HUES64 (cell line): ENCODE measurements at regions not wholly inside any gene's neighbourhood (a gene's known extent, or its start where the extent isn't known, plus 50 kb on each side); places are given as distances from the start of the nearest gene placed in this dataset.
A peak's percentile ranks its signal among the peaks of the same experiment; 100 is the strongest.

Experiments used
- H3K27ac ChIP-seq: 2 replicates; pipeline ENCODE4 v1.7.0; 2013; ENCODE audit warnings: low read depth, low read length, inconsistent platforms
- H3K27me3 ChIP-seq: 2 replicates; pipeline ENCODE4 v1.6.1; 2013; ENCODE audit warnings: mild to moderate bottlenecking, low read length; ENCODE audit not compliant: insufficient read depth
- H3K36me3 ChIP-seq: 2 replicates; pipeline ENCODE4 v1.6.1; 2013; ENCODE audit warnings: mild to moderate bottlenecking, low read length; ENCODE audit not compliant: insufficient read depth
- H3K4me1 ChIP-seq: 2 replicates; pipeline ENCODE4 v1.6.1; 2013; ENCODE audit warnings: mild to moderate bottlenecking, low read length, moderate library complexity; ENCODE audit not compliant: insufficient read depth
- H3K4me3 ChIP-seq: 2 replicates; pipeline ENCODE4 v1.5.1; 2013; ENCODE audit warnings: mild to moderate bottlenecking, low read length, moderate library complexity
- H3K9ac ChIP-seq: 2 replicates; pipeline ENCODE4 v1.6.1; 2013; ENCODE audit warnings: mild to moderate bottlenecking, low read depth, low read length
- H3K9me3 ChIP-seq: 2 replicates; pipeline ENCODE4 v1.6.1; 2013; ENCODE audit warnings: low read depth, low read length; ENCODE audit not compliant: insufficient read depth
- WGBS: fragments of 150-250, 120-280 bp; methylation state at CpG from one replicate; pipeline ENCODE4 v1.1.7; 2013; ENCODE audit warnings: missing lambda C conversion rate; 5-methylcytosine and 5-hydroxymethylcytosine counted together

DNA sequence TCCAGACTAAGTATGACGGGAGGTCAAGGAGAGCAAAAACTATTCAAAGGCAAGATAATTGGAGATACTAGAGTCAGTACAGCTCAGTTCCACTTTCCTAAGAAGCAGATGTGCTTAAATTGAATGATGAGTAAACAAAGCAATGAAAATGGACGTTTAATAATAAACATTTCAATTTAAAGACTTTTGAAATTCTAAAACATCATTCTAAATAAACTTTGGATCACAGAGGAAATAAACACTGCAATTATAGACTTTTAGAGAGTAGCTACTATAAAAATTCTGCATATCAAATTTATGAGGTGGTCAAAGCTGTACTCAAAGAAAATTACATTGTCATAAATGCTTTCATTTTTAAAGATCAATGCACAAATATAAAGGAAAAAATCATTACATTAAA, 418.3 kb downstream of the GPAM start:
- Histone ChIP-seq H3K36me3 (no peaks in the 10 kb centered on the region), H3K27me3 (no peaks in the 10 kb centered on the region), H3K27ac (no peak overlapping the region), H3K4me3 (no peak overlapping the region), H3K9ac (no peak overlapping the region), H3K9me3 (no peaks in the 10 kb centered on the region), H3K4me1 (peaks cover 16% of the 10 kb centered on the region; the same call in 1 of the 2 replicates)
- WGBS, result 100% methylated on average over 1 of the region's 2 CpGs

DNA sequence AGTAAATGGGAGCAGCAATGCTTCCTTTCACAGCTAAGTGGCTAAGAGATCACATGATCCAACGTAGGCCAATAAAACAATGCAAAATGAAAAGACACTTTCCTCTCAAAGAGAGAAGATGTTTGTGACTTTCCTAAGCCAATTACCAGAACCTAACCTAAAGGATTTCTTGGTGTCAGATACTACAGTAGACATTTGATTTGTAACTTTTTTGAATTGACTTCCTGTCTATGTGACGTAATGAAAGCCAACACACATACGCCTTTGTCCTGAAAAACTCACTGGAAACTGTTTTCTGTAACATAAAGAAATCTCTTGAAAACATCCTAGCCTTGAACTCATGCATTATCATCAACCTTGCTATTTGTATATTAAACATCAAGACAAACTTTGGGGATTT, 417.1 kb downstream of the GPAM start:
- H3K9ac ChIP-seq, result no peak overlapping the region
- no peaks in the 10 kb centered on the region for H3K27me3 ChIP-seq
- 95% methylated on average over 3 of the region's 3 CpGs for WGBS
- H3K4me3 ChIP-seq, result no peak overlapping the region
- H3K36me3 ChIP-seq, result no peaks in the 10 kb centered on the region
- no peaks in the 10 kb centered on the region for H3K9me3 ChIP-seq
- peaks cover 16% of the 10 kb centered on the region; the same call in 1 of the 2 replicates for H3K4me1 ChIP-seq
- no peak overlapping the region for H3K27ac ChIP-seq

DNA sequence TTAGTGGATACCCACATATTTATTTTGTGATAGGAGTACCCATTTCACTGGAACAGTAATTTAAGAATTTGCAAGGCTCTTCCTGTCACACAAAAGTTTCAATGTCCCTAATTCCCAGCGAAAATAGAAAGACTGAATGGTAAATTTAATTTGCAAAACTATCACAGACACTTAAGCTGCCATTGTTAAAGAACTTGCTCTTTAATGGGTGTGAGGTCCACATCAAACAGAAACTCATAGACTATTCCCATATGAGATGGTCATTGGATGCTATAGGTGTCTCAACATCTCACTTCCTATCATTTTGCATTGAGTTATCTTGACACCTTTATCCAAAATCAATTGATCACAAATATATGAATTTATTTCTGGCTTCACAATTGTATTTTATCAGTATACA, 415.9 kb downstream of the GPAM start:
- Histone ChIP-seq H3K9ac (no peak overlapping the region), H3K36me3 (no peaks in the 10 kb centered on the region), H3K9me3 (no peaks in the 10 kb centered on the region), H3K27ac (no peak overlapping the region), H3K4me3 (no peak overlapping the region), H3K27me3 (no peaks in the 10 kb centered on the region), H3K4me1 (peaks cover 16% of the 10 kb centered on the region; the same call in 1 of the 2 replicates)
- WGBS, result no CpG with 5 or more reads among the region's 1 CpG

DNA sequence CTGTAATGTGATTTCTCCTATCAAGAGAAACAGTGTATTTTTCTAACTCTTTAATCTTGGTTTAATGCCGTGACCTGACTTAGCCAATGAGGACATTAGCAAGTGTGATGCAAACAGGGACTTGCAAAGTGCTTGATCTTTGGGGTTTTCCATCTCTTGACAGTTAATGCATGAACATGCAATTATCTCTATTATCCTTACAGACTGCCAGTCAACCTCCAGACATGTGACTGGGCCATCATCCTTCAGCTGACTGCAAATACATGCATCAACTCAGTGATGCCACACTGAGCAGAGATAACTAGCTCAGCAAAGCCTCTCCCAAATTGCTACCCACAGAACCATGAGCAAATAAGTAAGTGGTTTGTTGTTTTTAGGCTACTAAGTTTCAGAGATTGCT, 409.6 kb downstream of the GPAM start:
- H3K4me1 ChIP-seq, result no peaks in the 10 kb centered on the region
- no peak overlapping the region for H3K9ac ChIP-seq
- no peaks in the 10 kb centered on the region for H3K9me3 ChIP-seq
- no peak overlapping the region for H3K27ac ChIP-seq
- WGBS, result 100% methylated on average over 1 of the region's 1 CpG
- no peak overlapping the region for H3K4me3 ChIP-seq
- H3K36me3 ChIP-seq, result no peaks in the 10 kb centered on the region
- H3K27me3 ChIP-seq, result no peaks in the 10 kb centered on the region

DNA sequence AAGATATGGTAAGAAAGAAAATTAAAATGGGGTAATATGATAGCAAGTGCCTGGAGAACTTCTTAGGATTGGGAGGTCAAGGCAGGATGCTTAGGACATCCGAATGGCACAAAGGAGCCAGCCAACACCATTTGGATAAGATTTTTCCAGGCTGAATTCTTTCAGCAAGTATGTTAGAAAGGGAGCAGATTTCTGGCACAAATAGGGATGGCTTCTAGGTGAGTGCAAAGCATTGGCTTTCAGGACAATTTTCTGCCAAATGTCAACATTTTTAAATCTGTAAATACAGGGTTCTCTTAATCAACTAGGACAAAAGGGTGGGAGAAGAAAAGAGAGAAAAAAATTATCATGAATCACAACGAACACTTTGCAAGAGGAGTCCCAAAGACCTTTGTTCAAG, 409.1 kb downstream of the GPAM start:
- Histone ChIP-seq H3K9me3 (no peaks in the 10 kb centered on the region), H3K27me3 (no peaks in the 10 kb centered on the region), H3K27ac (no peak overlapping the region), H3K9ac (no peak overlapping the region), H3K4me1 (no peaks in the 10 kb centered on the region), H3K36me3 (no peaks in the 10 kb centered on the region), H3K4me3 (no peak overlapping the region)
- WGBS, result 96% methylated on average over 2 of the region's 2 CpGs

DNA sequence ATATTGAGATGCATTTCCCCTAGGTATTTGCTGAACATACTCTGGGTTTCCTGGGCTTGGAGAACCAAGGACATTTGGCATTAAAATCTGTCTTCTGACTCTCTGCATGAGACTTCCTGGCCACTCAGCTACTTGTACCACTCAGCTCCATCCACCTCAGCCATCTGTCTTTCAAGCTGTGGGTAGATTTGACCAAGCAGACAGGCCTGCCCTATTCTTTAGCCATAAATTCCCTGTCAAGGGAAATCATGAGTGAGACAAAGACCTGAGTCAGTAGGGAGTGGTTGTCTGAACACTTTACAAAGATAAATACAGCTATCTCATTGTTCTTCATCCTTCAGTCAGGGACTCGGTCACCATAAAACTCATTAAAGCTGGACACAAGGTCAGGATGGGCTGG, 399.1 kb downstream of the GPAM start:
- Histone ChIP-seq H3K4me1 (peaks cover 20% of the 10 kb centered on the region; the same call in 1 of the 2 replicates), H3K27me3 (no peaks in the 10 kb centered on the region), H3K9me3 (no peaks in the 10 kb centered on the region), H3K4me3 (no peak overlapping the region), H3K27ac (no peak overlapping the region), H3K36me3 (no peaks in the 10 kb centered on the region), H3K9ac (no peak overlapping the region)
- WGBS, result 77% methylated on average over 1 of the region's 1 CpG

DNA sequence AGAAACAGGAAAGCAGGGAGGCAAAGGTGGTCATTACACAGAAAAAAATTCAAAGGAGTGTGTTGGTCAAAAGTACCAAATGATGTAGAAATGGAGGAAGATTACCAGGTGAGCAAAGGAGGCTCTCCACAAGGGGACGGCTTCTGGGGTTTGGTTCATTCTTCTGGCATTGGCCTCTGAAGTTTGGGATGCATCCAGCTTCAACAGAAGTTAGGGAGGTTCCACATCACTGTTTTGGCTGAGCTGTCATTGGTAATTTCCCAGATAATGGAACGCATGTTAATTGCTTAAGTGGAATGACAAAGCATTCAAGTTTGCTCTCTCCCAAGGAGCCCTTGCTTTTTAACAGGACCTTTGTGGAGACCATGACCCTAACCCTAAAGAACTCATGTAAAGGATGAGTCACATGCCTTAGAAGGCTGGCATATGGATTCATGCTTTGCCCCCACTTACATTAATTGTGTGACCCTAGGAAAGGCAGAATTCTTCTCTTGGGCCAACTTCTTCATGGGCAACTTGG, 398.6 kb downstream of the GPAM start:
- Histone ChIP-seq H3K9ac (no peak overlapping the region), H3K27me3 (no peaks in the 10 kb centered on the region)
- whole genome bisulfite sequencing, result 61% methylated on average over 2 of the region's 2 CpGs

DNA sequence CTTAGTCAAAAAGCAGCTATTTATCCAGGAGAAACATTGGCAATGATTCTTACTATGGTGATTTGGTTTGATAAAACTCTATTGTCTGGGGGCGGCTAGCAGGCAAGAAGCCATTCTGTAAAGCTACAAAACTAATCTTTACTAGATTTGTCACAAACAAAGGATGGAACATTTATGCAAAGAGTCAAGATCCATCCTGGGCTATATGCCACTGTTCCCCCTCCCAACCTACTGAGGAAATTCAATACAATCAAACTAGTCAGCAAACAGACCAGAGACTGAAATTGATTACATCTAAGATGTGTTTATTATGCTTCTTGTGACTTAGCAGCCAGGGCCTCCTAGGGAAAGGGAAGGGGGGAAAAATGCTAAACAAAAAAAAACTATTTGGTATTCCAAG, 397.6 kb downstream of the GPAM start:
- Histone ChIP-seq H3K27ac (no peak overlapping the region), H3K36me3 (no peaks in the 10 kb centered on the region), H3K27me3 (no peaks in the 10 kb centered on the region), H3K9me3 (no peaks in the 10 kb centered on the region), H3K4me1 (peaks cover 20% of the 10 kb centered on the region; the same call in 1 of the 2 replicates), H3K9ac (no peak overlapping the region), H3K4me3 (no peak overlapping the region)
- WGBS, result 82% methylated on average over 1 of the region's 1 CpG

More for the DNA sequence above, 398.6 kb downstream of the GPAM start:
- Histone ChIP-seq H3K4me1 (peaks cover 20% of the 10 kb centered on the region; the same call in 1 of the 2 replicates), H3K27ac (peak overlapping the region; percentile 18; the same call in 1 of the 2 replicates), H3K4me3 (no peak overlapping the region), H3K9me3 (no peaks in the 10 kb centered on the region), H3K36me3 (no peaks in the 10 kb centered on the region)

DNA sequence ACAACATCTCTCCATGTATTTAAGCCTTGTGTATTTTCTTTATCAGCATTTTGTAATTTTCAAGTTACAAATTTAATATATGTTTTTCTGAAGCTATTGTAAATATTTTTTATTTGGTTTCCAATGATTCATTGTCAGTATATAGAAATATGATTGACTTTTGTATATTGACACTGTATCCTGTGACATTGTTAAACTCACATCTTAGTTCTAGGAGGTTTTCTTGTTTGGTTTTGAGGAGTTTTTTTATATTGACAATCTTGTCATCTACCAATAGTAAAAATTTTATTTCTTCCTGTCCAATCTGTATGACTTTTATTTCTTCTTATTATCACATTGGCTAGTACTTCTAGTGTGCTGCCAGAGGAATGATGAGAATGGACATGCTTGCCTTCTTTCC, 393.7 kb downstream of the GPAM start:
- Histone ChIP-seq H3K4me3 (no peak overlapping the region), H3K4me1 (peaks cover 14% of the 10 kb centered on the region; the same call in 1 of the 2 replicates), H3K9ac (no peak overlapping the region), H3K27me3 (no peaks in the 10 kb centered on the region), H3K9me3 (no peaks in the 10 kb centered on the region), H3K27ac (no peak overlapping the region), H3K36me3 (no peaks in the 10 kb centered on the region)

DNA sequence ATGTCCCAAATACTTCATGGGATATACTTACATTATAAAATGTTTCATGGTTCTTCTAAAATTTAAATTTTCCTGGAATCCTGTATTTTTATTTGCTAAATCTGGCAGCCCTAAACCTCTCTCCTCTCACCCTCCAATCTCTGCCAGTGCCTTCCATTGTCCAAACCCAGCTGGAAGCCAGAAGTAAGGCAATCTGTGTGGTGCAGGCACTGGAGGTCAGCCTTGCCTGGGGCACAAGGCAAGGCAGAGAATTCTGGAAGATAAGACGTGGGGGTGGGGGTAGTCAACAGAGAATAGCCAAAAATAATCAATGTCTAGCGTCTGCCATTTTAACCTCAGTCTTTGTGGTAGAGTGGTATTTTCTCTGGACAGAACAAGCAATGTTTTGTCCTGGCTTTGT, 381.7 kb downstream of the GPAM start:
- WGBS, result 85% methylated on average over 2 of the region's 2 CpGs
- Histone ChIP-seq H3K27me3 (no peaks in the 10 kb centered on the region), H3K4me1 (peaks cover 4% of the 10 kb centered on the region; the same call in 1 of the 2 replicates), H3K27ac (no peak overlapping the region), H3K4me3 (no peak overlapping the region), H3K36me3 (no peaks in the 10 kb centered on the region), H3K9ac (no peak overlapping the region), H3K9me3 (no peaks in the 10 kb centered on the region)

DNA sequence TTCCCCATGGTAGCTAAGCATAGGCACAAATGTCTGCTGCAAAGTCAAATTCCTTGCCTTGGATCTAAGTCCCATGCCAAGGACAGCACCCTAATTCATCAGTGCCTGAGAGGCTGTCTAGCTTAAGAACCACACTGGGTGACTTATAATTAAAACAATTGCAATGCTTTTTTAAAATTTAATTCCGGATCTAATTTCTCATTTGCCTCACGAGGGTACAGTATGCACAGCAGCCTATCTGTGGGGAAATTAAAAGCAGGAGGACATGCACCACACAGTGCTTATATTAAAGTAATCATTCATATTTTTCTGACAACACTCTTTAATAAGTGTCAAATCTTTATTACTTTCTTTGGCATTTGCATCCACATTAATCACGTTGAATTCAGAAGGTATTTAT, 378.8 kb downstream of the GPAM start:
- no peak overlapping the region for H3K9ac ChIP-seq
- no peak overlapping the region for H3K27ac ChIP-seq
- no peak overlapping the region for H3K4me3 ChIP-seq
- no peaks in the 10 kb centered on the region for H3K9me3 ChIP-seq
- H3K36me3 ChIP-seq, result no peaks in the 10 kb centered on the region
- WGBS, result 100% methylated on average over 1 of the region's 3 CpGs
- peaks cover 4% of the 10 kb centered on the region; the same call in 1 of the 2 replicates for H3K4me1 ChIP-seq
- no peaks in the 10 kb centered on the region for H3K27me3 ChIP-seq

DNA sequence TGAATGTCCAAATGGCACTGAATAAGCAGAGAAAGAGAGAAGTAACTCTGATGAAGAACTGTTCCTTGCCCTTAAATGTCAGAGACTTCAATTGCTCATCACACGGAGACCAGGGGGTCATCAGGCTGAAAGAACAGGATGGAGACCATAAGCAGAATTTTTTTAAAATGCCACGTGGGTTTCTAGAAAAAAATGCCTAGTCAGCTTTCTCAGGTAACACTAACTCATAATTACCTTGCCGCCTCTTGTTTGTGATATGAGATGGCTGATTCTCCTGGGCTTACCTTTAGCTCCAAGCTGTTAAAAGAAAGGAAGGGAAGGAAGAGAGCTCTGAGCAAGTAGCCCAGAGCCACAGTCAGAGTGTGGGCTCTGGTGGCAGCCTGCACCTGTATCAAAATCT, 372.0 kb downstream of the GPAM start:
- H3K9me3 ChIP-seq, result no peaks in the 10 kb centered on the region
- no peak overlapping the region for H3K27ac ChIP-seq
- no peaks in the 10 kb centered on the region for H3K4me1 ChIP-seq
- H3K9ac ChIP-seq, result no peak overlapping the region
- H3K27me3 ChIP-seq, result no peaks in the 10 kb centered on the region
- H3K36me3 ChIP-seq, result no peaks in the 10 kb centered on the region
- 90% methylated on average over 3 of the region's 3 CpGs for WGBS
- H3K4me3 ChIP-seq, result no peak overlapping the region
